Loucy (cell line): ENCODE measurements at regions not wholly inside any gene's neighbourhood (a gene's known extent, or its start where the extent isn't known, plus 50 kb on each side); places are given as distances from the start of the nearest gene placed in this dataset.

ENCODE experiments used
- EZH2phosphoT487 ChIP-seq: fragments of 200-600 bp; IDR thresholded peaks from 2 replicates; pipeline ENCODE4 v1.6.1; 2018; ENCODE audit warnings: antibody characterized with exemption, mild to moderate bottlenecking, moderate library complexity, borderline replicate concordance
- TF ChIP-seq, protein P1 (sequence below): fragments of 200-600 bp; sonication (generic); conservative IDR thresholded peaks from 2 replicates; pipeline ENCODE4 v1.5.1; 2014; ENCODE audit warnings: mild to moderate bottlenecking, antibody characterized with exemption, low read length

GRCh38 chr17:14815079-14815478, 450.0 kb downstream of the PMP22 start:
- TF ChIP-seq, protein P1, sequence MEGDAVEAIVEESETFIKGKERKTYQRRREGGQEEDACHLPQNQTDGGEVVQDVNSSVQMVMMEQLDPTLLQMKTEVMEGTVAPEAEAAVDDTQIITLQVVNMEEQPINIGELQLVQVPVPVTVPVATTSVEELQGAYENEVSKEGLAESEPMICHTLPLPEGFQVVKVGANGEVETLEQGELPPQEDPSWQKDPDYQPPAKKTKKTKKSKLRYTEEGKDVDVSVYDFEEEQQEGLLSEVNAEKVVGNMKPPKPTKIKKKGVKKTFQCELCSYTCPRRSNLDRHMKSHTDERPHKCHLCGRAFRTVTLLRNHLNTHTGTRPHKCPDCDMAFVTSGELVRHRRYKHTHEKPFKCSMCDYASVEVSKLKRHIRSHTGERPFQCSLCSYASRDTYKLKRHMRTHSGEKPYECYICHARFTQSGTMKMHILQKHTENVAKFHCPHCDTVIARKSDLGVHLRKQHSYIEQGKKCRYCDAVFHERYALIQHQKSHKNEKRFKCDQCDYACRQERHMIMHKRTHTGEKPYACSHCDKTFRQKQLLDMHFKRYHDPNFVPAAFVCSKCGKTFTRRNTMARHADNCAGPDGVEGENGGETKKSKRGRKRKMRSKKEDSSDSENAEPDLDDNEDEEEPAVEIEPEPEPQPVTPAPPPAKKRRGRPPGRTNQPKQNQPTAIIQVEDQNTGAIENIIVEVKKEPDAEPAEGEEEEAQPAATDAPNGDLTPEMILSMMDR = no peak
- no peak for TF ChIP-seq EZH2phosphoT487
